ENCODE measurements at regions not wholly inside any gene's neighbourhood (a gene's known extent, or its start where the extent isn't known, plus 50 kb on each side); places are given as distances from the start of the nearest gene placed in this dataset.

DNA sequence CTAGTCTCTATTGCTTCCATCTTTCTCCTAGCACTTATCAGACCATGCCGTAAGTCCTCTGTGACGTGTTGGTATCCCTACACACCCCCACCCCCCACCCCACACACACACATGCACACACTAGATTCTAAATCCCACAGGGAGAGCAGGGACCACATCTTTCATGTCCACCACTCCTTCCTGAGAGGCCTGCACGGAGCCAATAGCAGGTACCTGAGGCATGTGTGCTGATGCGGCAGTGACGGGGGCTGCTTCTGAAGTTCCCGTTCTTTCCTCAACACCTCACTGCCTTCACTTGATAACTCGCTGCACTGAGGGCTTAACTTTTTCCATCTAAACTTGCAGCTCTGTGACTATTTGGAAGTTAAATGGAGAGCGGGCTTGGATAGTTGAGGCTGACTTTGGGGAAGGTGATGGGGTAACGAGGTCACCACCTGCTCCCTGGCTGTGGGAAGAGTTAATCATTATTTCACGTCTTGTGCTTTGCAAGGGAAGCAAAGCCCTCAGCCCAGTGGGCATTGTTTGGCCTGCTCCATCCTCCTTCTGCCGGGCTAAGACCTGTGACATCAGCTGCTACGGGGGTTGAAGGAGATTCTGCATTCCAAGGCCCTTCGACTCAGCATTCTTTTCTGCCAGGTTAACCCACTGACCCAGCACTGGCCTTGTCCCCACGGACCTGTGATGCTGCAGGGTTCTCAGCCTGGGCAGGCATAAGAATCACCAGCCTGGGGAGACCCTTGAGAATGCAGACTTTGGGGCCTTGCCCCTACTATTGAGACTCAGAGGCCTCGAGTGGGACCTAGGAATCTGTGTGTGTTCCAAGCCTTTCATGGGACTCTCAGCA, 187.8 kb downstream of the ANKRD60 start:
- TF ChIP-seq, protein P1, sequence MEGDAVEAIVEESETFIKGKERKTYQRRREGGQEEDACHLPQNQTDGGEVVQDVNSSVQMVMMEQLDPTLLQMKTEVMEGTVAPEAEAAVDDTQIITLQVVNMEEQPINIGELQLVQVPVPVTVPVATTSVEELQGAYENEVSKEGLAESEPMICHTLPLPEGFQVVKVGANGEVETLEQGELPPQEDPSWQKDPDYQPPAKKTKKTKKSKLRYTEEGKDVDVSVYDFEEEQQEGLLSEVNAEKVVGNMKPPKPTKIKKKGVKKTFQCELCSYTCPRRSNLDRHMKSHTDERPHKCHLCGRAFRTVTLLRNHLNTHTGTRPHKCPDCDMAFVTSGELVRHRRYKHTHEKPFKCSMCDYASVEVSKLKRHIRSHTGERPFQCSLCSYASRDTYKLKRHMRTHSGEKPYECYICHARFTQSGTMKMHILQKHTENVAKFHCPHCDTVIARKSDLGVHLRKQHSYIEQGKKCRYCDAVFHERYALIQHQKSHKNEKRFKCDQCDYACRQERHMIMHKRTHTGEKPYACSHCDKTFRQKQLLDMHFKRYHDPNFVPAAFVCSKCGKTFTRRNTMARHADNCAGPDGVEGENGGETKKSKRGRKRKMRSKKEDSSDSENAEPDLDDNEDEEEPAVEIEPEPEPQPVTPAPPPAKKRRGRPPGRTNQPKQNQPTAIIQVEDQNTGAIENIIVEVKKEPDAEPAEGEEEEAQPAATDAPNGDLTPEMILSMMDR (IDR thresholded peaks at IDR 0.05), result no peak
- TF ChIP-seq POLR2AphosphoS5 (IDR thresholded peaks at IDR 0.05), result no peak

Data from breast epithelium (tissue), 3 donors.